GM12878 (cell line): ENCODE measurements at regions not wholly inside any gene's neighbourhood (a gene's known extent, or its start where the extent isn't known, plus 50 kb on each side); places are given as distances from the start of the nearest gene placed in this dataset.

Experiments used
- CTCF ChIP-seq, 3 experiments: IDR thresholded peaks in 2 of 3; conservative IDR thresholded peaks in 1 of 3; 2 replicates each; pipeline ENCODE4 v1.5.1; 2011; ENCODE audit warnings: low read depth in 3 of 3, low read length in 3 of 3, mild to moderate bottlenecking in 3 of 3, control low read depth in 2 of 3, moderate library complexity in 2 of 3, inconsistent platforms in 1 of 3, mixed read lengths in 1 of 3; ENCODE audit not compliant: control insufficient read depth in 2 of 3, insufficient read depth in 1 of 3; ENCODE audit errors: extremely low read depth in 1 of 3
- EP300 ChIP-seq, 2 experiments: fragments of 150-350 bp in 1 of 2; IDR thresholded peaks; 2 replicates each; pipeline ENCODE4 v1.6.1; 2011 to 2012; ENCODE audit warnings: low read depth in 2 of 2, low read length in 2 of 2, borderline replicate concordance in 1 of 2, improper control_type of control experiment in 1 of 2, inconsistent platforms in 1 of 2; ENCODE audit not compliant: control insufficient read depth in 1 of 2
- NBN ChIP-seq: fragments of 450-650 bp; IDR thresholded peaks from 2 replicates; pipeline ENCODE4 v1.6.1; 2016
- PRDM15 ChIP-seq: fragments of 450-650 bp; formaldehyde crosslinking; IDR thresholded peaks from 2 replicates; pipeline ENCODE4 v1.4.0; 2020; ENCODE audit warnings: mild to moderate bottlenecking, moderate library complexity
- RAD21 ChIP-seq: IDR thresholded peaks from 2 replicates; pipeline ENCODE4 v1.6.1; 2011; ENCODE audit warnings: mild to moderate bottlenecking, low read depth, low read length, moderate library complexity; ENCODE audit not compliant: insufficient read depth
- TAF1 ChIP-seq: IDR thresholded peaks from 2 replicates; pipeline ENCODE4 v1.6.1; 2011; ENCODE audit warnings: mild to moderate bottlenecking, low read depth, low read length, borderline replicate concordance
- YY1 ChIP-seq: IDR thresholded peaks from 2 replicates; pipeline ENCODE4 v1.6.1; 2011; ENCODE audit warnings: low read depth, mild to moderate bottlenecking, low read length
- ZNF24 ChIP-seq: fragments of 450-650 bp; IDR thresholded peaks from 2 replicates; pipeline ENCODE4 v1.6.1; 2017; ENCODE audit warnings: antibody characterized with exemption, mild to moderate bottlenecking
- ZZZ3 ChIP-seq: IDR thresholded peaks from 2 replicates; pipeline ENCODE4 v1.6.1; 2011; ENCODE audit warnings: low read depth; ENCODE audit not compliant: control insufficient read depth, insufficient read length

DNA sequence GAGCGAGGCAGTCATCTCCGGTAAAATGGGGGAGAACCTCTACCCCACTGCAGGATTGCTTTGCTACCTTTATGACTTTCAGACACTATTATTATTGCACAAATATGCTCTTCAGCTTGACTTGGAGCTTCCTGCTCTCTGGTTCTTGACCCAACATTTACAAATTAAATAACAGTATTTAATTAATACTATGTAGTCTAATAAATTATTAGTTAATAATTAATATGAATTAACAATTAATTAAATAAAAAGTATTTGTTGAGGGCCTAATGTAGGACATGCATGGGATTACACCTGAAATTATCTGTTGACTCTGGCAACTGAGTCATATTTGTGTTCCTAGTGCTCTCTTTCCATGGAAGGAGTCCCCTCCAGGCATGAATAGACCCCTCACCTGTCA, 359.9 kb downstream of the SIPA1L2 start:
- TF ChIP-seq ZNF24: no peak
- TF ChIP-seq EP300 (IDR thresholded peaks at IDR 0.05; ENCODE audit: borderline replicate concordance in 1 of 2, control insufficient read depth in 1 of 2, low read depth in 2 of 2, low read length in 2 of 2): no peak
- TF ChIP-seq PRDM15: no peak
- no peak for TF ChIP-seq RAD21
- TF ChIP-seq TAF1: no peak
- no peak for TF ChIP-seq NBN
- no peak for TF ChIP-seq ZZZ3
- no peak for TF ChIP-seq YY1
- no peak for TF ChIP-seq CTCF (IDR thresholded peaks at IDR 0.05 in 2 of 3, conservative IDR thresholded peaks at IDR 0.05 in 1 of 3; ENCODE audit: control insufficient read depth in 2 of 3, extremely low read depth in 1 of 3, insufficient read depth in 1 of 3, low read depth in 3 of 3, low read length in 3 of 3)
